Neuron (in vitro differentiated cells): ENCODE measurements at regions not wholly inside any gene's neighbourhood (a gene's known extent, or its start where the extent isn't known, plus 50 kb on each side); places are given as distances from the start of the nearest gene placed in this dataset.

Experiments
- H2AFZ ChIP-seq: one replicate; pipeline ENCODE4 v1.6.1; 2013; ENCODE audit warnings: low read depth, mild to moderate bottlenecking, inconsistent platforms, low read length, moderate library complexity
- H3K27me3 ChIP-seq: one replicate; pipeline ENCODE4 v1.6.1; 2013; ENCODE audit warnings: low read length; ENCODE audit not compliant: insufficient read depth
- H3K36me3 ChIP-seq: one replicate; pipeline ENCODE4 v1.6.1; 2013; ENCODE audit warnings: low read length; ENCODE audit not compliant: insufficient read depth
- H3K4me1 ChIP-seq: one replicate; pipeline ENCODE4 v1.6.1; 2013; ENCODE audit warnings: low read length; ENCODE audit not compliant: insufficient read depth
- H3K4me3 ChIP-seq: 2 replicates; pipeline ENCODE4 v1.5.1; 2013; ENCODE audit warnings: mild to moderate bottlenecking, low read length, moderate library complexity
- H3K9me3 ChIP-seq: one replicate; pipeline ENCODE4 v1.6.1; 2013; ENCODE audit warnings: low read length

DNA sequence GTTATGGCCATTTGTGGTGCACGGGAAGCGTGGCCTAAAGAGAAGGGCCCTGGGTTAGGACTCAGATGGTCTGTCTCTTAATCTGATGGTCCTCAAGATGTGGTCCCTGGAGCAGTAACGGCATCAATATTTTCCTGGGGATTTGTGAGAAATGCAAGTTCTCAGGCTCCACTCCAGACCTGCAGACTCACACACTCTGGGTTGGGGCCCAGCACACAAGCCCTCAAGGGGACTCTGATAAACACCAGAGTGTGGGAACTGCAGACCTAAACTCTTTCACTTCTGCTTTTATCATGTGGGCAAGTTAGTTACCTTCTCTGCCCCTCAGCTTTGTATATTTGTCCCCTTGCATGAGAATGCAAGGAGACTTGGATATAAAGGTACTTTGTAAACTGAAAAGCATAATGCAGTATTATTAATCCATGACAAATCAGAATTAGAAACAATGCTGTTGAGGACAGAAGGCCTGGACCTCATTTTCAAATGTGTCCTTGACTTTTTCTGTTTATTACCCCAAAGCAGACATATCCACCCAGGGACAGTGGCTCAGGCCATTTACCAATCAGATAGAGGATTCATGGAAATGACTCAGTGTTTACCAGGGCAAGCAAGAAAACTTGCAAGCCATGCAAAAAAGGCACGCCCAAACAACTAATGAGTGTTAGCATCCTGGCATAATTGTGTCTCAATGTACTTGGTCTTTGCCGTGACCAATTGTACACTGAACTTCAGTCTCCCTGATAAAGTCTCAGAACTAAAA is 157.0 kb downstream of the ASCL1 start:
- Histone ChIP-seq H3K4me3 (no peak overlapping the region), H3K9me3 (no peaks in the 10 kb centered on the region), H2AFZ (no peak overlapping the region), H3K27me3 (no peaks in the 10 kb centered on the region), H3K4me1 (no peaks in the 10 kb centered on the region), H3K36me3 (no peaks in the 10 kb centered on the region)

GRCh38 chr12:103128862-103129501 is 171.5 kb downstream of the ASCL1 start:
- H3K4me1 ChIP-seq = no peaks in the 10 kb centered on the region
- no peaks in the 10 kb centered on the region for H3K9me3 ChIP-seq
- no peak overlapping the region for H3K4me3 ChIP-seq
- H3K27me3 ChIP-seq = no peaks in the 10 kb centered on the region
- H2AFZ ChIP-seq = no peak overlapping the region
- H3K36me3 ChIP-seq = no peaks in the 10 kb centered on the region

DNA sequence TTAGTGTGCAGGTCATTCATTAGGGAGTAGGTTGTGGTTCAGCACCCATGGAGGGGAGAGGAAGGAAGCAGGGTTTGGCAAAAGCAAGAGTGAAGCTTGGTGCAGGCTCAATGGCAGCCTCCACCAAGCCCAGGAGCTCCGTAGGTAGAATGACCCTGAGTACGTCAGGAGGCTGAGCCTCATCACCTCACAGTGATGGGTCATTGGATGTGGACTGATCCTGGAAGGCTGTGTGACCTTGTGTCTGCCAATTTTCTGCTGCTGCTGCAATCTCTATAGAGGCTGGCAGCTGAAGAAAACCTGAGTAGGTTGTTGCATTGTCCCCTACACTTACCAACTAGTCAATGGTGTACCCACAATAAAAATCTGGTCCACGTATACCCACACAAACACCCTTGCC is 173.1 kb downstream of the ASCL1 start:
- Histone ChIP-seq H3K4me1 (no peaks in the 10 kb centered on the region), H2AFZ (no peak overlapping the region), H3K36me3 (no peaks in the 10 kb centered on the region), H3K9me3 (no peaks in the 10 kb centered on the region), H3K4me3 (no peak overlapping the region), H3K27me3 (no peaks in the 10 kb centered on the region)

DNA sequence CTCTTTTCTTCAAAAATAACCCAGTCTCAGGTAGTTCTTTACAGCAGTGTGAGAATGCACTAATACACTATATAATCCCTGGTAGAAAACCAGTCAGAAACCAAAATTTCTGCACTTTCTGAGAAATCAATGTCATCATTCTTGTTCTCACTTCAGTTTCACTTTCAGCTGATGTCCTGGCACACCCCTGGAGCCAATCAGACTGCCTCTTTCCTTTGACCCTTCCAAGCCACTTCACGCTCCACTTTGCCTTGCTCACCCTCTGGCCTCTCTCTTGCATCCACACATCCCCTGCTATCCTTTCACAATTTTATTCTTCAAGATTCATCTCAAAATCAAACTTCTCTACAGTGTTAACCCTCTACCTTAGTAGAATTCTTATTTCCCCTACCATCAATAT is 181.1 kb downstream of the ASCL1 start:
- Histone ChIP-seq H3K27me3 (no peaks in the 10 kb centered on the region), H3K4me3 (no peak overlapping the region), H2AFZ (no peak overlapping the region), H3K36me3 (no peaks in the 10 kb centered on the region), H3K4me1 (no peaks in the 10 kb centered on the region), H3K9me3 (no peaks in the 10 kb centered on the region)

- Histone ChIP-seq H3K4me3 (no peak overlapping the region), H3K36me3 (no peaks in the 10 kb centered on the region), H3K4me1 (no peaks in the 10 kb centered on the region), H3K27me3 (no peaks in the 10 kb centered on the region), H3K9me3 (no peaks in the 10 kb centered on the region), H2AFZ (no peak overlapping the region)
Observed at GRCh38 chr12:103139876-103140275, 182.4 kb downstream of the ASCL1 start.

DNA sequence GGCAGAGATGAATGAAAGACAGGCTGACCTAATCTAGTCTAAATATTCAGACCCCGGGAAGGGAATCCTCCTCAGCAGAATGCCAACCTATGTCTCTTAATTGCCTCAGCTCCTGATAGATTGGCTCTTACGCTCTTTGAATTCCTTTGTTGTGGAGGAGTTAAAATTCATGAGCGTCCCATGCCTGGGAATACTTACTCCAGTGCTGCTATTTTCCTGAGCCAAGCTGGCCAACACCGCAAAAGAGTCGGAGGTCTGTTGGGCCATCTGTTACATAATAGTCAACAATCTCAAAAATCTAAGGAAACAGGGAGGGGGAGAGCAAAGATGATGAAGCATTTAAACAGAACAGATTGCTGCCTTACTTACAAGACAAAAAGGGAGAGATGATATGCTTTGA is 182.8 kb downstream of the ASCL1 start:
- Histone ChIP-seq H3K4me1 (no peaks in the 10 kb centered on the region), H2AFZ (no peak overlapping the region), H3K9me3 (no peaks in the 10 kb centered on the region), H3K4me3 (no peak overlapping the region), H3K36me3 (no peaks in the 10 kb centered on the region), H3K27me3 (no peaks in the 10 kb centered on the region)

DNA sequence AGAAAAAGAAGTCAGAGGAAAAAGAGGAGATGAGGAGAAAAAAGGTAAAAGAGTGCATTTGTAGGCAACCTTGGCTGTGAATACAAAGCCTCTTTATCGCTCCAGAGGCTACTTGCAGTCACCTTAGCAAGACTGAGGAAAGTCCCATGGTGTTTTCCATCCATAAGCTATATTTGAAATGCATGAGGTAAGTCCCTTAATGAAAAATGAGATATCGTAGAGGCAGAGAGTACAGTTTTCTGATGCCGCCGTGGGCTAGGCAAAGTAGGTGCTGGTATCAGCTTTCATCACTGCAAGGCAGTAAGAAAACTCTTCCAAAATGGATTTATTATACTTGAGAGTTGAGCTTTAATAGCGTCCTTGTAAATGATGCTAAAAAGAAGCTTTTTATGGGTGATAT is 186.8 kb downstream of the ASCL1 start:
- no peaks in the 10 kb centered on the region for H3K4me1 ChIP-seq
- no peak overlapping the region for H2AFZ ChIP-seq
- no peaks in the 10 kb centered on the region for H3K27me3 ChIP-seq
- no peaks in the 10 kb centered on the region for H3K9me3 ChIP-seq
- no peak overlapping the region for H3K4me3 ChIP-seq
- no peaks in the 10 kb centered on the region for H3K36me3 ChIP-seq

DNA sequence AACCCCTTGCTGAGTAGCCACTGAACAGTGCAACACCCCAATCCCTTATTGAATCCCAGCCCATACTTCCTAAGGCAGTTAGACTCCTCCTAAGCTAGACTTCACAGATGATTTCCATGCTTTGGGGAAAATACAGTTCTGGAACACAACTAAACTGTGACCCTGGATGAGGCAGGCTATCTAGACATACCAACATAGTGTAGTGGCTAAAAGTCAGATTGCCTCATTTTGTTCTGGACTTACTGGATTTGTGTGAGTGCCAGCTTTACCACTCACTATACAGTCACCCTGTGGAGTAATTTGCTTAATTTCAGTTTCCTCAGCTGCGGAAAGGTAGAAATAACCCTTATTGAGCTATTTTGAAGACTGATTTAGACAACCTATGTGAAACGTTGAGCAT is 203.1 kb downstream of the ASCL1 start:
- H3K9me3 ChIP-seq = no peaks in the 10 kb centered on the region
- H3K4me1 ChIP-seq = no peaks in the 10 kb centered on the region
- H3K27me3 ChIP-seq = no peaks in the 10 kb centered on the region
- no peak overlapping the region for H2AFZ ChIP-seq
- H3K36me3 ChIP-seq = no peaks in the 10 kb centered on the region
- no peak overlapping the region for H3K4me3 ChIP-seq

DNA sequence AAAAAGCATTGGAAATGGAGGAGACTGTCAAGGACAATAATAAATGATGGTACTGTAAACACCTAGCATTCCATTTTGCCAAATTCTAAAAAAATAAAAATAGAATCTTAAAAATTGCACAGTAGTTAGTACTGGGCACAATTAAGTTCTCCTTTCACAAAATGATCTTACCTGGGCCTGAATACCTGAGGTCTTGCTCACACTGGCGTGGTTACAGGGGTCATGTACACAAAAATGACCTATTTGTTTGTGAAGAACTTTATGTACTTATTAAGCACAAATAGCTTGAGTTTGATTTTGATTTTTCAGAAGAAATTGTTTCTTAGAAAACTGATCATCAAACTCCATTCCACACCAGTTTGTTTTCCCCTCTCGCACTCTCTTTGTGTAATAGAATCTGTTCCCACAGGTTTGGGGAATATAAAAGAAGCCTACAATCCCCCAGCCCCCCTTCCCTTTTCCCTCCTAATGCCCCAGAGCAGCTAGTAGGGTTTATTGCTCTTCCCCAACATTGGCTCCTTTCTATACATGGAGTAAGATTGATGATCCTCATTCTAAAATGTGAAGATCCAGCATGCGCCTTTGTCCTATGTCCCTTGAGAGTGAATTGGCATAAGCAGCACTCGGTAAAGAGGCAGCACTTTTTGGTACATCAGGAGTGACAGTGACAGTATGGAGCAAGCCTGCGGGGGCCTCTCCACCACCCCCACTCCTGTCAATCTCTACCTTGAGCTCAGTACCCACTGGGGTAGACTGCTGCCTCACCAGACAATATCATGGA is 204.3 kb downstream of the ASCL1 start:
- Histone ChIP-seq H3K36me3 (no peaks in the 10 kb centered on the region), H3K27me3 (no peaks in the 10 kb centered on the region), H3K9me3 (no peaks in the 10 kb centered on the region)

DNA sequence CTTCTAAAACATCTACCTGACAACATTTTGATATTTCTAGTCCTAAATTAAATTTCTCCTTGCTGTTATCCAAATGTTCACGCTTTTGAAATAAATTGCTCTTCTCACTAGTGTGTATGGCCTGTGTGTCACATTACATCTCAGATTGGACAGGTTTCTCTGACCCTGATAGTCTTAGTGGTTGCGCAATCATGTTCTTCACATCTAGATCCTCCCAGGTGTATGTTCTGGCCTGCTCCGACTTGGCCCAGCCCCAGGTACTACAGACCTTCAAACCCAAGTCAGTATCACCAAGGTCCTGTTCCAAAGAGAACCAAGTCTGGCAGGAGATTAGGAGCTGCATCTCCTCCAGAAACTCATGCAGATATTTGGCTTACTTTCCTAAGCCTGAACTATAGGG is 209.5 kb downstream of the ASCL1 start:
- Histone ChIP-seq H3K9me3 (no peaks in the 10 kb centered on the region), H3K4me1 (no peaks in the 10 kb centered on the region), H2AFZ (no peak overlapping the region), H3K4me3 (no peak overlapping the region), H3K27me3 (no peaks in the 10 kb centered on the region), H3K36me3 (no peaks in the 10 kb centered on the region)

More for the DNA sequence above, 204.3 kb downstream of the ASCL1 start:
- no peak overlapping the region for H3K4me3 ChIP-seq
- no peak overlapping the region for H2AFZ ChIP-seq
- H3K4me1 ChIP-seq = no peaks in the 10 kb centered on the region

GRCh38 chr12:103172447-103173112 is 215.1 kb downstream of the ASCL1 start:
- H3K36me3 ChIP-seq = no peaks in the 10 kb centered on the region
- no peaks in the 10 kb centered on the region for H3K4me1 ChIP-seq
- no peak overlapping the region for H3K4me3 ChIP-seq
- H3K9me3 ChIP-seq = no peaks in the 10 kb centered on the region
- H2AFZ ChIP-seq = no peak overlapping the region
- H3K27me3 ChIP-seq = no peaks in the 10 kb centered on the region

- Histone ChIP-seq H3K27me3 (no peaks in the 10 kb centered on the region), H3K4me1 (no peaks in the 10 kb centered on the region), H3K4me3 (no peak overlapping the region), H3K36me3 (no peaks in the 10 kb centered on the region), H3K9me3 (no peaks in the 10 kb centered on the region), H2AFZ (no peak overlapping the region)
Observed at GRCh38 chr12:103175625-103176024, 218.2 kb downstream of the ASCL1 start.
